GM12878 (cell line): ENCODE measurements at regions not wholly inside any gene's neighbourhood (a gene's known extent, or its start where the extent isn't known, plus 50 kb on each side); places are given as distances from the start of the nearest gene placed in this dataset.

ENCODE experiments used
- ATAC-seq: fragments of 200-7000 bp; cut with Tn5 transposase; 3 replicates; pipeline ENCODE4 v1.9.1; 2020; ENCODE audit warnings: mild to moderate bottlenecking, moderate library complexity
- BruUV-seq: library from RNA; stranded (reverse); fragments of 400-500 nt; replicated peaks from 2 replicates; lab custom pipeline; 2021; lab: Mats Ljungman, UMichigan
- CTCF ChIA-PET: fragments of 300-600 bp; sonication (Branson Sonifier 250); formaldehyde crosslinking; extraction: SDS; loops from one replicate; lab custom pipeline; 2021; ENCODE audit warnings: inconsistent platforms; lab: Yijun Ruan, JAX
- POLR2A ChIA-PET: fragments of 350-600 bp; formaldehyde crosslinking; extraction: SDS; loops from one replicate; lab custom pipeline; 2021; ENCODE audit warnings: inconsistent platforms; lab: Charles Lee
- RAD21 ChIA-PET: fragments of 300-600 bp; sonication (Branson Sonifier 250); formaldehyde crosslinking; loops from one replicate; lab custom pipeline; 2023; ENCODE audit warnings: antibody characterized with exemption; ENCODE audit not compliant: unreplicated experiment; lab: Charles Lee
- SMC1A ChIA-PET: fragments of 300-600 bp; sonication (Branson Sonifier 250); formaldehyde crosslinking; loops from one replicate; lab custom pipeline; 2023; ENCODE audit not compliant: unreplicated experiment, uncharacterized antibody; lab: Charles Lee
- DNase-seq: peaks from one replicate; pipeline ENCODE4 v3.0.0-alpha.2; 2011; ENCODE audit warnings: low read depth, low spot score
- FAIRE-seq: peaks from 3 replicates; lab custom pipeline; 2011; peaks lifted over from hg19 to GRCh38; lab: Jason Lieb, UNC
- H2AFZ ChIP-seq: 2 replicates; pipeline ENCODE4 v1.6.0; 2011; ENCODE audit warnings: low read depth, low read length, control low read depth; ENCODE audit not compliant: control insufficient read depth
- H3K27ac ChIP-seq: 2 replicates; pipeline ENCODE4 v1.5.1; 2011; ENCODE audit warnings: control low read depth; ENCODE audit not compliant: control insufficient read depth, insufficient read depth
- H3K27me3 ChIP-seq, 2 experiments: replicated peaks in 1 of 2; 2 replicates each; pipeline versions ENCODE4 v1.6.0 to v1.6.1; 2011; ENCODE audit warnings: low read length in 1 of 2; ENCODE audit not compliant: control insufficient read depth in 2 of 2, insufficient read depth in 2 of 2
- H3K36me3 ChIP-seq, 2 experiments: 2 replicates each; pipeline ENCODE4 v1.5.1; 2011; ENCODE audit warnings: low read length in 1 of 2; ENCODE audit not compliant: control insufficient read depth in 2 of 2, insufficient read depth in 2 of 2
- H3K4me1 ChIP-seq: 2 replicates; pipeline ENCODE4 v1.6.1; 2011; ENCODE audit warnings: mild to moderate bottlenecking, low read length, moderate library complexity, mixed read lengths; ENCODE audit not compliant: control insufficient read depth, insufficient read depth
- H3K4me2 ChIP-seq: 2 replicates; pipeline ENCODE4 v1.6.0; 2011; ENCODE audit warnings: control low read depth; ENCODE audit not compliant: control insufficient read depth, insufficient read depth
- H3K4me3 ChIP-seq: fragments of 200-600 bp; sonication (generic); 2 replicates; pipeline ENCODE4 v1.5.1; 2016
- H3K79me2 ChIP-seq: 2 replicates; pipeline ENCODE4 v1.6.0; 2011; ENCODE audit warnings: low read length; ENCODE audit not compliant: control insufficient read depth, insufficient read depth
- H3K9ac ChIP-seq: 2 replicates; pipeline ENCODE4 v1.8.0; 2011; ENCODE audit warnings: low read length, control low read depth, mixed read lengths; ENCODE audit not compliant: control insufficient read depth, insufficient read depth
- H3K9me3 ChIP-seq: replicated peaks from 3 replicates; pipeline ENCODE4 v1.5.1; 2011; ENCODE audit warnings: mild to moderate bottlenecking, low read length; ENCODE audit not compliant: control insufficient read depth, insufficient read depth
- H4K20me1 ChIP-seq: 2 replicates; pipeline ENCODE4 v1.6.0; 2011; ENCODE audit not compliant: control insufficient read depth, insufficient read depth
- BHLHE40 ChIP-seq, 2 experiments: fragments of 450-650 bp in 1 of 2; IDR thresholded peaks; 2 replicates each; pipeline ENCODE4 v1.6.1; 2011 to 2017; ENCODE audit warnings: low read depth in 2 of 2, borderline replicate concordance in 1 of 2, improper control_type of control experiment in 1 of 2, low read length in 1 of 2, mild to moderate bottlenecking in 1 of 2
- EED ChIP-seq: sonication (generic); IDR thresholded peaks from 2 replicates; pipeline ENCODE4 v1.6.1; 2016; ENCODE audit warnings: antibody characterized with exemption, low read depth
- EP300 ChIP-seq, 2 experiments: fragments of 150-350 bp in 1 of 2; IDR thresholded peaks; 2 replicates each; pipeline ENCODE4 v1.6.1; 2011 to 2012; ENCODE audit warnings: low read depth in 2 of 2, low read length in 2 of 2, borderline replicate concordance in 1 of 2, improper control_type of control experiment in 1 of 2, inconsistent platforms in 1 of 2; ENCODE audit not compliant: control insufficient read depth in 1 of 2
- ETV6 ChIP-seq, 2 experiments: fragments of 450-650 bp in 1 of 2; IDR thresholded peaks in 1 of 2; conservative IDR thresholded peaks in 1 of 2; 2 replicates each; pipeline ENCODE4 v1.6.1; 2014; ENCODE audit warnings: antibody characterized with exemption in 1 of 2, borderline replicate concordance in 1 of 2, low read depth in 1 of 2, mild to moderate bottlenecking in 1 of 2, moderate library complexity in 1 of 2
- FOXM1 ChIP-seq: IDR thresholded peaks from 2 replicates; pipeline ENCODE4 v1.6.1; 2012; ENCODE audit warnings: low read depth, mild to moderate bottlenecking, inconsistent platforms, low read length, moderate library complexity
- HDGF ChIP-seq: fragments of 450-650 bp; IDR thresholded peaks from 2 replicates; pipeline ENCODE4 v1.6.1; 2016; ENCODE audit warnings: antibody characterized with exemption
- MTA3 ChIP-seq: IDR thresholded peaks from 2 replicates; pipeline ENCODE4 v1.6.1; 2012; ENCODE audit warnings: low read length, inconsistent platforms, borderline replicate concordance
- PAX8 ChIP-seq: fragments of 450-650 bp; IDR thresholded peaks from 2 replicates; pipeline ENCODE4 v1.6.1; 2017; ENCODE audit warnings: mild to moderate bottlenecking, moderate library complexity
- ZNF274 ChIP-seq: IDR thresholded peaks from one replicate; pipeline ENCODE4 v1.8.0; 2011; ENCODE audit not compliant: insufficient read length, insufficient read depth
- ZZZ3 ChIP-seq: IDR thresholded peaks from 2 replicates; pipeline ENCODE4 v1.6.1; 2011; ENCODE audit warnings: low read depth; ENCODE audit not compliant: control insufficient read depth, insufficient read length
- WGBS: methylation state at CpG from one replicate; pipeline ENCODE4 v1.1.6; 2016; ENCODE audit warnings: low lambda C conversion rate; ENCODE audit not compliant: insufficient replicate concordance, insufficient coverage; ENCODE audit errors: missing lambda C conversion rate; 5-methylcytosine and 5-hydroxymethylcytosine counted together
- in situ Hi-C: fragments of 300-500 bp; cut with MboI; formaldehyde crosslinking; loops from 9 replicates; pipeline ENCODE4 v1.14.3; 2018; ENCODE audit warnings: mixed read lengths
- intact Hi-C: fragments of 100-400 bp; cut with micrococcal nuclease; formaldehyde crosslinking; loops from one replicate; pipeline ENCODE4 v1.14.2; 2022; ENCODE audit not compliant: unreplicated experiment
- TF ChIP-seq, protein P1 (sequence below): fragments of 450-650 bp; formaldehyde crosslinking; IDR thresholded peaks from 2 replicates; pipeline ENCODE4 v1.4.0; 2022; ENCODE audit warnings: mild to moderate bottlenecking, moderate library complexity
- TF ChIP-seq, protein P2 (sequence below): IDR thresholded peaks from 2 replicates; pipeline ENCODE4 v1.6.1; 2012; ENCODE audit warnings: low read depth, low read length, improper control_type of control experiment

DNA sequence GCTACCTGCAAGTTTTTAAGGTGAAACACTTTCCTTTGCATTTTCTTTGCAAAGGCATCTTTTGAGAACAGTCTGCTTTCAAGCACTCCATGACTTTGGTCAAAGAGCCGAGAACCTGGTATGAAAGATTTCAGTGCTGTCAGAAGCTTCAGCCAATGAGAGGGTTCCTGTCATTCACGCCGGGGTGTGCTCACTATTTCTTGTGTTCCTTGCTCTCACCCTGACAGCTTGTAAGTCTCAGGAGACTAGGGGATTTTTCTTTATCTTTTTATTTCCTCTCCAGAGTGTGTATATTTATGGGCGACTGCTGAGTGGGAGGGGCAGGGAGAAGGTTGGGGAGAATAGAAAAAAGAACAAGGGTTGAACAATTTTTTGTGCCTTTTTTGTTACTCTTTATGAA is 334.0 kb downstream of the PSAT1 start (continued):
- TF ChIP-seq, protein P1, sequence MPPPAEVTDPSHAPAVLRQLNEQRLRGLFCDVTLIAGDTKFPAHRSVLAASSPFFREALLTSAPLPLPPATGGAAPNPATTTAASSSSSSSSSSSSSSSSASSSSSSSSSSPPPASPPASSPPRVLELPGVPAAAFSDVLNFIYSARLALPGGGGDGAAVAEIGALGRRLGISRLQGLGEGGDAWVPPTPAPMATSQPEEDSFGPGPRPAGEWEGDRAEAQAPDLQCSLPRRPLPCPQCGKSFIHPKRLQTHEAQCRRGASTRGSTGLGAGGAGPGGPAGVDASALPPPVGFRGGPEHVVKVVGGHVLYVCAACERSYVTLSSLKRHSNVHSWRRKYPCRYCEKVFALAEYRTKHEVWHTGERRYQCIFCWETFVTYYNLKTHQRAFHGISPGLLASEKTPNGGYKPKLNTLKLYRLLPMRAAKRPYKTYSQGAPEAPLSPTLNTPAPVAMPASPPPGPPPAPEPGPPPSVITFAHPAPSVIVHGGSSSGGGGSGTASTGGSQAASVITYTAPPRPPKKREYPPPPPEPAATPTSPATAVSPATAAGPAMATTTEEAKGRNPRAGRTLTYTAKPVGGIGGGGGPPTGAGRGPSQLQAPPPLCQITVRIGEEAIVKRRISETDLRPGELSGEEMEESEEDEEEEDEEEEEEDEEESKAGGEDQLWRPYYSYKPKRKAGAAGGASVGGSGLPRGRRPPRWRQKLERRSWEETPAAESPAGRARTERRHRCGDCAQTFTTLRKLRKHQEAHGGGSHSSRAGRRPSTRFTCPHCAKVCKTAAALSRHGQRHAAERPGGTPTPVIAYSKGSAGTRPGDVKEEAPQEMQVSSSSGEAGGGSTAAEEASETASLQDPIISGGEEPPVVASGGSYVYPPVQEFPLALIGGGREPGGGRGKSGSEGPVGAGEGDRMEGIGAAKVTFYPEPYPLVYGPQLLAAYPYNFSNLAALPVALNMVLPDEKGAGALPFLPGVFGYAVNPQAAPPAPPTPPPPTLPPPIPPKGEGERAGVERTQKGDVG: no peak

DNA sequence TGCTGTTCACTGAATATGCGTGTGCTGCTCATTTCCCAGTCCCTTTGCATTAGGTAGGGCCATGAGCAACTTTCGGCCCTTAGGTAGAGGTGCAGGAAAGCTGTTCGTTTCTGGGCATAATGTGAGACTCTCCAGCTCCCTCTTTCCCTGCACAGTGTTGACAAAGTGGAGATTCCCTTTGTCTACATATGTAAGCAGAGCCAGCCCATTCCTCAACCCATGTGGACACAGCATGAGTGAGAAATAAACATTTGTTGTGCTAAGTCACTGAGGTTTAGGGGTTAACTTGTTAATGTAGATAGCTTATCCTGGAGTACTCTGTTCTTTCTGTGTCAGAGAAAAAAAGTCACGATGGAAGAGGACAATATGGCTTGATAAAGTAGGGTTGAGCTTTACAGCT is 343.8 kb downstream of the PSAT1 start:
- H3K4me1 ChIP-seq: no peaks in the 10 kb centered on the region
- H3K9me3 ChIP-seq: no peaks in the 10 kb centered on the region
- ChIA-PET CTCF (no interaction called here), SMC1A (no interaction called here), RAD21 (no interaction called here), POLR2A (no interaction called here)
- no peak for ATAC-seq
- no peak for FAIRE-seq
- no peaks in the 10 kb centered on the region for H3K36me3 ChIP-seq
- H3K27ac ChIP-seq: no peak overlapping the region
- H3K79me2 ChIP-seq: no peaks in the 10 kb centered on the region
- in situ Hi-C loops: no loop called here
- intact Hi-C loops: no loop called here
- TF ChIP-seq MTA3 (no peak), FOXM1 (no peak), ZZZ3 (no peak), PAX8 (no peak), ZNF274 (no peak), ETV6 (conservative IDR thresholded peaks at IDR 0.05 in 1 of 2, IDR thresholded peaks at IDR 0.05 in 1 of 2; ENCODE audit: borderline replicate concordance in 1 of 2, low read depth in 1 of 2) (no peak), BHLHE40 (IDR thresholded peaks at IDR 0.05; ENCODE audit: borderline replicate concordance in 1 of 2, low read depth in 2 of 2, low read length in 1 of 2) (no peak), HDGF (no peak), EED (no peak), EP300 (IDR thresholded peaks at IDR 0.05; ENCODE audit: borderline replicate concordance in 1 of 2, control insufficient read depth in 1 of 2, low read depth in 2 of 2, low read length in 2 of 2) (no peak)
- TF ChIP-seq, protein P2, sequence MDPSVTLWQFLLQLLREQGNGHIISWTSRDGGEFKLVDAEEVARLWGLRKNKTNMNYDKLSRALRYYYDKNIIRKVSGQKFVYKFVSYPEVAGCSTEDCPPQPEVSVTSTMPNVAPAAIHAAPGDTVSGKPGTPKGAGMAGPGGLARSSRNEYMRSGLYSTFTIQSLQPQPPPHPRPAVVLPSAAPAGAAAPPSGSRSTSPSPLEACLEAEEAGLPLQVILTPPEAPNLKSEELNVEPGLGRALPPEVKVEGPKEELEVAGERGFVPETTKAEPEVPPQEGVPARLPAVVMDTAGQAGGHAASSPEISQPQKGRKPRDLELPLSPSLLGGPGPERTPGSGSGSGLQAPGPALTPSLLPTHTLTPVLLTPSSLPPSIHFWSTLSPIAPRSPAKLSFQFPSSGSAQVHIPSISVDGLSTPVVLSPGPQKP: no peak
- no peaks in the 10 kb centered on the region for H4K20me1 ChIP-seq
- H3K4me2 ChIP-seq: no peak overlapping the region
- no peak overlapping the region for H3K9ac ChIP-seq
- H3K4me3 ChIP-seq: no peak overlapping the region
- no peak overlapping the region for H2AFZ ChIP-seq
- 13% methylated on average over 4 of the region's 4 CpGs for WGBS
- BruUV-seq: no TSS peak
- no peaks in the 10 kb centered on the region; a peak in 1 of 4 replicates for H3K27me3 ChIP-seq
- no peak for DNase-seq
